ENCODE measurements at regions not wholly inside any gene's neighbourhood (a gene's known extent, or its start where the extent isn't known, plus 50 kb on each side); places are given as distances from the start of the nearest gene placed in this dataset.
"Not testable (repeated sequence)": the region's sequence is repeated elsewhere in the genome, so short reads cannot be mapped to it uniquely, and the experiment has no call there.

DNA sequence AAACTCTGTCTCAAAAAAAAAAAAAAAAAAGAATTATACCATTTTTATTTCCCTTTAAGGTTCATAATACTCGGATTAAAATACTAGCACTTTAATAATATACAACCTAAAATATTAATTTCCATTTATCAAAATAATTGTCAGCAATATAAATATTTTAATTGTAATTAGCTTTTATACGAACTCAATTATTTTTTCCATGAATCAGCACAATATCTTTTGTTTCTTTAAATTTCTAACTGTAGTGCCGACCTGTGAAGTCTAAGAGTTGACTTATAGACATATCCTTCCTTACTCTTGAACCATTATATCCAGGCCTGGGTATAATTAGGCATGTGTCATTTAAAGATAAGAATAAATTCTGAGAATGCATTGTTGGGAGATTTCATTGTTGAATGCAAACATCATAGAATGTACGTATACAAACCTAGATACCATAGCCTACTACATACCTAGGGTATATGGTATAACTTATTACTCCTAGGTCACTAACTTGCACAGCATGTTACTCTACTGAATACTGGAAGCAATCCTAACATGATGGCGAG is 996.7 kb upstream of the TMPRSS15 start:
- no peak for DNase-seq (ENCODE audit: low spot score)

DNA sequence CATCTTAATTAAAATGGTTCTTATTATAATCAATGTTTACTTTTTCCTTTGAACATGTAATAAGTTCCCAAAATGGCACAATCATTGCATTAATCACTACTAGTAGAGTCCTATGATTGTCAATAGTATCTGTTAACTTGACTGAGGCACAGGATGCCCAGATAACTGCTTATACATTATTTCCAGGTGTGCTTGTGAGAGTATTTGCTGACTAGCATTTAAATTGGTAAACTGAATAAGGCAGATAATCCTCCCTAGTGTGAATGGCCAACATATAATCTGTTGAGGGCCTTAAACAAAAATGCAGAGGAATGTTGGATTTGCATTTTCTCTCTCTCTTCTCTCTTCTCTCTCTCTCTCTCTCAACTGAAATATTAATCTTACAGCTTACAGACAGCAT is 999.3 kb upstream of the TMPRSS15 start:
- no peak for DNase-seq (ENCODE audit: low spot score)

GRCh38 chr21:19405326-19405725 is 1001.7 kb upstream of the TMPRSS15 start:
- no peak for DNase-seq (ENCODE audit: low spot score)

DNA sequence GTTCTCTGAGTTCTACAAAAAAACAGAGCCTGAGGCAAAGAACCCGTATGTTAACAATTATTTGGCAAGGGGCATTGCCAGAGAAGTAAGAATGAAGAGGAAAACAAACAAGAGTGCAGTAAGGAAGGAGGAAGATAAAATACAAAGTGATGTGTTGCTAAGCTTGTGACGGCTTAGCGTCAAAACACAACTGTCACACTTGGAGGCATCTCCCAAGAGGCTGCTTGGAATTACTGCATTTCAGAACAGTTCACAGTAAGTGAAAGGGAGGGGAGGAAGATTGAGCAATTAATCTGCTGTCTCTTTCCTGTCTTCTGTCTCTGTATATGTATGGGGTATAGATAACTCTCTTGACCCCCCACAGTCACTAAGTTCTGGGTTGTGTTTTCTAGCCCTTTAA is 1017.0 kb upstream of the TMPRSS15 start:
- DNase-seq (ENCODE audit: low spot score), result no peak

DNA sequence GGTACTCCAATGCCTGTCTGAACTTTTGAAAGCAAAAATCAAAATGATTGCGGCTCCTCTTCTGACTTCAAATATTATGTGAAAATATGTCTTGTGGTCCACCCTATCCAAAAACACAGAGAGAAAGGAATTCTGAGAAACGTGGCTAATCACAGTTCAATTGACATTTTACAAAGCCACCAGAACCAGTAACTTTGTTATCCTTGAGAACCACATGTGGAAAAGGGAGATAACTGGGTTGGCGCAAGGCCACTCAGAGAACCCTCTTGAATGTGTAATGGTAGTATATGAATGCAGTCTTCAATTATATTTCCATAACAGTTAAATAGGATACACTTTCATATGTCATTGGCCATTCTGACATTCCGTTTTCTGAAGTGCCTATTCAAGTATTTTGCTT is 1030.0 kb upstream of the TMPRSS15 start:
- DNase-seq (ENCODE audit: low spot score), result no peak

DNA sequence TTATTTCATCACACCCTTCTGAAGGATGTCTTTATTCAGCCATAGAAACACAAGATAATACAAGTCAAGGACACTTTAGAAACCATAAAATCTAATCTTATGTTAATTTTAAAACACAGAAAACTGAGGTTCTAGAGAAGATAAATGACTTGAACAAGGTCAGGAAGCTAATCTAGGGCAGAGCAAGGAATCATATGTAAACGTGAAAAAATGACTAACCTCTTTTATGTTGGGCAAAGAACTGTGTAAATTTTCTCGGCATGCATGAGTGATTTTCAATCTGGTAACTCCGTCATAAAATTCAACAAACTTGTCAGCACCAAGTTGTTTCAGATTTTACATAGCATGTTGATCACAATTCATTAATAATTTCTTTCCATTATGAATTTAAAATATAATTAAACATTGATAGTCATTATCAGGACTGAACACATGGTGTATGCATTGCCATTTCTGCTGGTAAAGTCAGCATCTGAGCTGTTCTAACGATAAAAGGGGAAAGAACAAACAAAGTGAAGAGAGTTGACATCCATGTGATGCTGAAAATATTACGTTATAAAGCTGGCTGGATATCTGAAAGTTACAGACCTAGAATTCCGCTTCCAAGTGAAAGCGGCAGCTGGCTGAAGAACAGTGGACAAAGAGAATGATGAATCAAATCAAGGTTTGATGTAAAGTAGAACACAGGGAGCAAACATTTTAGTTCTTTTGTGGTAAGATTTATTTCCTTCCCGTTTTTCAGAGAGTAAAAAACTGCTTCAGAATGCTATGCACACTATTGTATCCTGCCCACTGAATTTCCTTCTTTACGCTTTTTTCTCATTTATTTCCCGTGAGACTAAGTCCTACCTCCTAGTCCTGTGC is 1037.4 kb upstream of the TMPRSS15 start:
- no peak for DNase-seq (ENCODE audit: low spot score)

DNA sequence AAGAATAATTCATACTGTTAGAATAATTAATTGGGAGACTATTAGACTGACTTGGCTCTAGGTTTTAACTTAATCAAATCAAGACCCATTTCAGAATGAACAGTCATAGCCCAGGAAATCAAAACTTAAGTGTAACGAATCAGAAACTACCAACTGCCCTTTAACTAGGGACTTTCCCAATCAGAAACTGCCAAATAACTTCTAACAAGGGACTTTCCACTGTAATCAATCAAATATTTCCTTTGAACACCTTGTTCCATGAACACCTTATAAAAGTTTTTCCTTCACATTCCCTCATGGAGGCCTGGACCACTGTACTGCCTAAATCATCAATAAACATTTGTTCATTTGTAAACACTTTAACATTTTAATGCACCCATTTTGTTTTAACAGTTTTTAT is 1054.7 kb upstream of the TMPRSS15 start:
- no peak for DNase-seq (ENCODE audit: low spot score)

DNA sequence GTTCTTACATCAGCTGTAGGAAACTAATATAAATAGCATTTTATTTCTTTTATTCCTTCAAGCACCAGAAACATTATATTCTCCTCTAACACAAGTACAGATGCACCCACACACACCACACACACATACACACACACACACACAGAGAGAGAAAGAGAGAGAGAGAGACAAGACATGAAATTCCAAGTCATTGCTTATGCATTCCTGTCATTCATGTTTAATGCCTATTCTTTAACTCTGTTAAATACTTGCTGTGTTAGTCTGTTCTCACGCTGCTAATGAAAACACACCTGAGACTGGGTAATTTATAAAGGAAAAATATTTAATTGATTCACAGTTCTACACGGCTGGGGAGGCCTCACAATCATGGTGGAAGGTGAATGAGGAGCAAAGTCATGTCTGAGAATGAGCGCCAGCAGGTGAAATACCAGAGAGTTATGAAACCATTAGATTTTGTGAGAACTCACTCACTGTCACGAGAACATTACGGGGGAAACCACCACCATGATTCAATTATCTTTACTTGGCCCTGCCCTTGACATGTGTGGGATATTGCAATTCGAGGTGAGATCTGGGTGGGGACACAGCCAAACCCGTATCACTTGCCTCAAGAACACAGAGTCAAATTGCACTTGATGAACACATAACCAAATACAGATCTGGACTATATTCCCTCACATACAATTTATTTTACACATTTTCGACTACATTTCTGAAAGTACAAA is 1058.1 kb upstream of the TMPRSS15 start:
- DNase-seq (ENCODE audit: low spot score), result no peak

- no peak for DNase-seq (ENCODE audit: low spot score)
These were observed 1060.4 kb upstream of the TMPRSS15 start for GRCh38 chr21:19463966-19464365.

DNA sequence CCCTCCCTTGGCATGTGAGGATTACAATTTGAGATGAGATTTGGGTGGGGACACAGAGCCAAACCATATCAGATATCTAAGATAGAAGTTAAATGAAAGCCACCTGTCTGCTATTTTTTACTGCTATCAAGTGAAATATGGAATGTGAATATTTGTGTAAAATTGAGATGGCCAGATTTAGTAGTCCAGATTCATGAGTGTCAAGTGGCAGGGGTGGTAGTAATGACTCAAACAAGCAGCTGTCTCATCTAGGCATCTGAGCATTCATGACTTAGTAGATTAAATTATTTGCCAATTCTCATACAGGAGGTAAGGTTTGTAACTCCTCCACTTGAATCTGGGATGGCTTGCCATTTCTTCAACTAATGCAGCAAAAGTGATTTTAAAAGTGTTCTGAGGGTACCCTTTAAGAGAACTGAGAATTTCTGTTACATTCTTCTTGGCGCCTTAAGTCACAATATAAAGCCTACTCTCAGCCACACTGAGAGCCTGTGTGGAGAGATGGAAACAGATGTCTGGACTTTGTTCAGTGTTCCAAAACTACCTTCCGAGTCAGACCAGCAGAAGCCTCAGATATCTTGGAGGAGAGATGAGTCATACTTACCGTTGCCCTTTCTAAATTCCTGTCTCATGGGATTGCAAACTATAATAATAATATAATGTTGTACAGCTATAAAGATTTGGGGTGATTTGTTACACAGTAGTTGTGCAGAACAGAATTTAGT is 1065.6 kb upstream of the TMPRSS15 start:
- DNase-seq (ENCODE audit: low spot score), result no peak

- DNase-seq (ENCODE audit: low spot score), result no peak
These were observed 1071.9 kb upstream of the TMPRSS15 start for GRCh38 chr21:19475525-19475924.

DNA sequence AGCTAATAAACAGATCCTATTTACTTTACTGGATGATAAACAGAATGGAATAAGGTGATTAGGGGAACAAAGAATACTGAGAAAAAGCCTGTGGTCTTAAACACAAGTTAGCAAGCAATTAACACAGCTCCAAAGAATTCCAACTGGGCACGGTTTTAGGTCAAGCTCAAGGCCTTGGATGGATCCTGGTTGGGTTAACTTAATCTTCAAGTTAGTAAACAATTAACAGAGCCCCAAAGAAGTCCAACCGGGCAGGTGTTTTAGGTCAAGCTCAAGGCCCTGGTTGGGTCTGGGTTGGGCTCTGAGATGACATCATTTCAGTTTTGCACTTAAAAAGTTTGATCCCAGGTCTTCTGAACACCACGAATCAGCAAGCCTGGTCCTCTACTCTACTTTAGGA is 1086.3 kb upstream of the TMPRSS15 start:
- no peak for DNase-seq (ENCODE audit: low spot score)

DNA sequence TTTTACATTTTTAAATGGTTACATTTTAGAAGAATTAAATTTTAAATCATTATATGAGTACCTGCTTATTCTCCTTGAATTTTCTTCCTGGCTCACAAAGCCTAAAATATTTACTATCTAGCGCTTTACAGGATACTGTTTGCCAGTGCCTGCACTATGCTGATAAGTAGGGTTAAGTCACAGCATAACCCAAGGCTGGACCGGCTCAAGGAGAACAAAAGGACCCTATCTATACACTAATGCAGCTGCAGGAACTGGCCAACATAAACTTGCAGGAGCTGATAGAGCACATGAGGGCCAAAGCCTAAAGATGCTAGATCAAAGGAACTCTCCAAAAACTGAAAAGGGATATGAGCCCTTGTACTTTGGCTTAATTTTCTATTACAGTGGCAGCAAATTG is 1086.9 kb upstream of the TMPRSS15 start:
- no peak for DNase-seq (ENCODE audit: low spot score)

DNA sequence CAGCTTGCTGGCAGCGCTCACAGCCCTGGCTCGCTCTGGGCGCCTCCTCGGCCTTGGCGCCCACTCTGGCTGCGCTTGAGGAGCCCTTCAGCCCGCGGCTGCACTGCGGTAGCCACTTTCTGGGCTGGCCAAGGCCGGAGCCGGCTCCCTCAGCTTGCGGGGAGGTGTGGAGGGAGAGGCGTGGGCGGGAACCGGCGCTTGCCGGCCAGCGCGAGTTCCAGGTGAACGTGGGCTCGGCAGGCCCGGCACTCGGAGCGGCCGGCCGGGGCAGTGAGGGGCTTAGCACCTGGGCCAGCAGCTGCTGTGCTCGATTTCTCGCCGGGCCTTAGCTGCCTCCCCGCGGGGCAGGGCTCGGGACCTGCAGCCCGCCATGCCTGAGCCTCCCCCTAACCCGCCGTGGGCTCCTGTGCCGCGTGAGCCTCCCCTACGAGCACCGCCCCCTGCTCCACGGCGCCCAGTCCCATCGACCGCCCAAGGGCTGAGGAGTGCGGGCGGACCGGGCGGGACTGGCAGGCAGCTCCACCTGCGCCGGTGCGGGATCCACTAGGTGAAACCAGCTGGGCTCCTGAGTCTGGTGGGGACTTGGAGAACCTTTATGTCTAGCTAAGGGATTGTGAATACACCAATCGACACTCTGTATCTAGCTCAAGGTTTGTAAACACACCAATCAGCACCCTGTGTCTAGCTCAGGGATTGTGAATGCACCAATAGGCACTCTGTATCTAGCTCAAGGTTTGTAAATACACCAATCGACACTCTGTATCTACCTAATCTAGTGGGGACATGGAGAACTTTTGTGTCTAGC is 1090.1 kb upstream of the TMPRSS15 start:
- not testable (repeated sequence) for DNase-seq (ENCODE audit: low spot score)

DNA sequence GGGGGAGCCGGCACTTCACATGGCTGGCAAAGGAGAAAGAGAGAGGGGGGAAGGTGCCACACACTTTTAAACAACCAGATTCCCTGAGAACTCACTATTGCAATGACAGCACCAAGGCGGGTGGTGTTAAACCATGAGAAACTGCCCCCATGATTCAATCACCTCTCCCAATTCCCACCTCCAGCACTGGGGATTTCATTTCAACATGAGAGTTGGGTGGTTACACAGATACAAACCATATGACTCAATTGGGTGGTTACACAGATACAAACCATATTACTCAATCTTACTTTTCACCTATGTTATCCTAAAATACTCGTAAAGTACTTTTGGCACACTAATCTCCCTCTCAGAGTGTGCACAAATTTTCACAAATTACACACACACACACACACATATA is 1097.5 kb upstream of the TMPRSS15 start:
- DNase-seq (ENCODE audit: low spot score), result no peak

DNA sequence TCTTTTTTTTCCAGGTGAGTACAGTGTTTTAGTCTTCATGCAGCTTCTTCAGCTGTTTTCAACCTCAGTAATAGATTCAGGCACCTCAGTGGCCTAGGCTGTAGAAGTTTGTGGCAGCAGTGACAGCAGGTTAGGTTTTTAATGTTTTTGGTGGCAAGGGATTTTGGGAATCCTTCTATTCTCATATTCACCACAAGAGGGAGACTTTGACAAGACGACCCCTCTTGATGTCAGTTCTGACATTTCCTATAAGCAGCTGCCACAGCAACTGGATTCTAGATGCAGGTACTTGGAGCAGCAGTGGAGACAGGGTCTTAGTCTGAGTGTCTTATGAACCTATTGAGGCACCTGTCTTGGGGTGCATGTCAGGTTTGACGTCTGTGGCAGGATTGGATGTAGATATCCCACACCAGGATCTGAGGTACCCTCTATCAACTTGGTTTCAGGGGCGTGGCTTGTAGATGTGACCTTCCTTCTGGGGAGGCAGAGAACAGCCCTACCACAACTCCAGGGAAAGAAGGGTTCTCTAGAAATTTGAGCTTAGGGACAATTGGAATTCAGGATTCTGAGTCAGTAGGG is 1104.2 kb upstream of the TMPRSS15 start:
- no peak for DNase-seq (ENCODE audit: low spot score)

- DNase-seq (ENCODE audit: low spot score), result no peak
These were observed 1104.9 kb upstream of the TMPRSS15 start for GRCh38 chr21:19508442-19508841.

GRCh38 chr21:19508844-19509243 is 1105.3 kb upstream of the TMPRSS15 start:
- no peak for DNase-seq (ENCODE audit: low spot score)

DNA sequence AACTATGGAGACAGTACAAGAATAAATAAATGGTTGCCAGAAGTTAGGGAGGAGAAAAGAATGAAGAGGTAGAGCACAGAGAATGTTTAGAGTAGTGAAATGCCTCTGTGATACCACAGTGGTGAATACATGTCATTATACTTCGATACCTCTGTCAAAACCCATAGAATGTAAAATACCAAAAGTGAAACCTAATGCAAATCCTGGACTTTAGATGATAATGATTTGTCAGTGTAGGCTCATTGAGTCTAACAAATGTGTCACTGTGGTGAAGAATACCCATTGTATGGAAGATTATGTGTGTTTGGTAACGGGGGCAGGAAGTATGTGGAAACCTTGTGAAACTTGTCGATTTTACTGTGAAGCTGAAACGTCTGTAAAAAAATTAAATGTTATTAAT is 1106.5 kb upstream of the TMPRSS15 start:
- DNase-seq (ENCODE audit: low spot score), result no peak

- DNase-seq (ENCODE audit: low spot score), result no peak
These were observed 1107.1 kb upstream of the TMPRSS15 start for GRCh38 chr21:19510653-19511052.

DNA sequence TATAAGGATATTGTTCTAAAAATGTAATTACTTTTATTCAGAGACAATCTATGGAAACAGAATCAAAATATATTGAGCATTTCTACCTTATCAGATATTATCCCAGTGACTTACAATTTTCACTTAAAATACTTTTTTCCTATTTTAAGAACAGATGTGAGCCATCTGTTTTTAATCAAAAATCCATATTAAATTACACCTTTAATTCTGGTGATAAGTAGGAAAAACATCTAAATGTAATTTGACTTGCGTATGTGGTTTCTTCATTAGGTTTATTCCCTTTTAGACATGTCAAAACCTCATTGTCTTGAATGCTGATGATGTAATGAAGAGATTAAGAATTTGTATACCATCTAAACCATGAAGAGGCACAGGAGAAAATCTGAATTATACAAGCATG is 1118.8 kb upstream of the TMPRSS15 start:
- DNase-seq (ENCODE audit: low spot score), result no peak
